GM12892 (cell line): ENCODE measurements at regions not wholly inside any gene's neighbourhood (a gene's known extent, or its start where the extent isn't known, plus 50 kb on each side); places are given as distances from the start of the nearest gene placed in this dataset.

Experiments
- POLR2A ChIP-seq: IDR thresholded peaks from 2 replicates; pipeline ENCODE4 v1.6.1; 2011; ENCODE audit warnings: low read depth, low read length, control low read depth
- POLR2AphosphoS5 ChIP-seq: IDR thresholded peaks from 2 replicates; pipeline ENCODE4 v1.6.1; 2011; ENCODE audit warnings: low read depth, low read length, control low read depth
- TAF1 ChIP-seq: IDR thresholded peaks from 2 replicates; pipeline ENCODE4 v1.6.1; 2011; ENCODE audit warnings: low read depth, mild to moderate bottlenecking, control low read depth, low read length, borderline replicate concordance

GRCh38 chr14:43735932-43736331 is 771.2 kb downstream of the FSCB start:
- TF ChIP-seq POLR2A (no peak), POLR2AphosphoS5 (no peak), TAF1 (no peak)
